OCI-LY3 (cell line): ENCODE measurements at regions not wholly inside any gene's neighbourhood (a gene's known extent, or its start where the extent isn't known, plus 50 kb on each side); places are given as distances from the start of the nearest gene placed in this dataset.

Source experiments
- H2AFZ ChIP-seq: fragments of 200-600, 300-600 bp; shearing (Covaris generic); 2 replicates; pipeline ENCODE4 v1.6.0; 2014; ENCODE audit warnings: antibody characterized with exemption, low read depth, low read length
- H3K27ac ChIP-seq: fragments of 200-600, 300-600 bp; sonication (generic); 2 replicates; pipeline ENCODE4 v1.5.1; 2014; ENCODE audit warnings: mild to moderate bottlenecking, low read length, moderate library complexity, mixed read lengths
- H3K27me3 ChIP-seq: fragments of 200-600, 300-600 bp; sonication (generic); 2 replicates; pipeline ENCODE4 v1.6.1; 2014; ENCODE audit warnings: low read depth, low read length, mixed read lengths
- H3K36me3 ChIP-seq: fragments of 200-600, 300-600 bp; sonication (generic); replicated peaks from 2 replicates; pipeline ENCODE3; 2014; ENCODE audit warnings: low read depth, low read length, mixed read lengths
- H3K4me1 ChIP-seq: fragments of 300-600, 200-600 bp; sonication (generic); 2 replicates; pipeline ENCODE4 v1.6.1; 2014; ENCODE audit warnings: low read length, mixed read lengths
- H3K4me2 ChIP-seq: fragments of 200-600, 300-600 bp; sonication (generic); 2 replicates; pipeline ENCODE4 v1.6.1; 2014; ENCODE audit warnings: low read length, mixed read lengths
- H3K4me3 ChIP-seq: fragments of 300-600, 200-600 bp; sonication (generic); 2 replicates; pipeline ENCODE4 v1.5.1; 2014; ENCODE audit warnings: antibody characterized with exemption, mild to moderate bottlenecking, low read length, moderate library complexity
- H3K79me2 ChIP-seq: fragments of 300-600, 200-600 bp; shearing (Covaris generic); 2 replicates; pipeline ENCODE4 v1.6.1; 2014; ENCODE audit warnings: mild to moderate bottlenecking, low read length, mixed read lengths
- H3K9ac ChIP-seq: fragments of 300-600, 200-600 bp; shearing (Covaris generic); 2 replicates; pipeline ENCODE4 v1.6.0; 2014; ENCODE audit warnings: mild to moderate bottlenecking, low read length, moderate library complexity
- H3K9me3 ChIP-seq: fragments of 200-600, 300-600 bp; shearing (Covaris generic); 2 replicates; pipeline ENCODE4 v1.6.1; 2014; ENCODE audit warnings: low read length, mixed read lengths; ENCODE audit not compliant: insufficient read depth
- H4K20me1 ChIP-seq: fragments of 200-600, 300-600 bp; sonication (generic); 2 replicates; pipeline ENCODE4 v1.6.1; 2016; ENCODE audit warnings: low read length, mixed read lengths; ENCODE audit not compliant: insufficient read depth
- EZH2phosphoT487 ChIP-seq: fragments of 200-600 bp; shearing (Covaris generic); IDR thresholded peaks from 2 replicates; pipeline ENCODE4 v1.6.1; 2018; ENCODE audit warnings: antibody characterized with exemption, mixed run types, low read depth
- TF ChIP-seq, protein P1 (sequence below): fragments of 200-600, 300-600 bp; sonication (generic); IDR thresholded peaks from 2 replicates; pipeline ENCODE4 v1.5.1; 2014; ENCODE audit warnings: antibody characterized with exemption, low read length, low read depth

DNA sequence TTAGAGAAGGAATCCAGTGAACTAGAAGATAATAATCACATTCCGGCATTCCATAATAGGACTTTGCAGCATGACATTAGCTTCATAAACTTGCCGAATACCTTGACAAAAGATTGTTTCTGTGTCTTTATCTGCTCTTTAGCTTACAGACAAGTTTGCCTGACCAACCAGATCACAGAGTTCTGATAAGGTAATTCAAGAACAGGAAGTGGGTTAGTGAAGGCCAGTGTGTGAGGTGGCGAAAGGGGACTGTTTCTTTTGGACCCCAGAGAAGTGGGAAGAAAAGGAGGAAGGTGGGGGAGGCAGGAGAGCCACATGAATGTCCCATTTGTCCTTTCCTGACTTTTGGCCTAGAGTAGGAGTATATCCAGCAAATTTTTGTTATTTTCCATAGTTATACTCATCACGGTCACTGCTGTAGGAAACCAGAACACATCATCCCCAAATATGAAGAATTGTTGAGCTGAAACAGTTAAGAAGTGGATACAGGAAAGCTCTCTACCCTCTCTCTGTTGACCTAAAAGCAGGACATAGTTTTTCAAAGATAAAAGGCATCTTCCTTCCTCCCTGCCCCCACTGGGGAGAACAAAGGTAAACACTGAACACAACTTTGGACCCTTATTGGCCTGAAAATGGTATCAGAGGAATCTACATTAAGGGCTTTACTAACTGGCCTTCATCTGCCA is 72.4 kb upstream of the TNFAIP3 start:
- TF ChIP-seq, protein P1, sequence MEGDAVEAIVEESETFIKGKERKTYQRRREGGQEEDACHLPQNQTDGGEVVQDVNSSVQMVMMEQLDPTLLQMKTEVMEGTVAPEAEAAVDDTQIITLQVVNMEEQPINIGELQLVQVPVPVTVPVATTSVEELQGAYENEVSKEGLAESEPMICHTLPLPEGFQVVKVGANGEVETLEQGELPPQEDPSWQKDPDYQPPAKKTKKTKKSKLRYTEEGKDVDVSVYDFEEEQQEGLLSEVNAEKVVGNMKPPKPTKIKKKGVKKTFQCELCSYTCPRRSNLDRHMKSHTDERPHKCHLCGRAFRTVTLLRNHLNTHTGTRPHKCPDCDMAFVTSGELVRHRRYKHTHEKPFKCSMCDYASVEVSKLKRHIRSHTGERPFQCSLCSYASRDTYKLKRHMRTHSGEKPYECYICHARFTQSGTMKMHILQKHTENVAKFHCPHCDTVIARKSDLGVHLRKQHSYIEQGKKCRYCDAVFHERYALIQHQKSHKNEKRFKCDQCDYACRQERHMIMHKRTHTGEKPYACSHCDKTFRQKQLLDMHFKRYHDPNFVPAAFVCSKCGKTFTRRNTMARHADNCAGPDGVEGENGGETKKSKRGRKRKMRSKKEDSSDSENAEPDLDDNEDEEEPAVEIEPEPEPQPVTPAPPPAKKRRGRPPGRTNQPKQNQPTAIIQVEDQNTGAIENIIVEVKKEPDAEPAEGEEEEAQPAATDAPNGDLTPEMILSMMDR: no peak
- no peak for TF ChIP-seq EZH2phosphoT487
- no peaks in the 10 kb centered on the region for H3K36me3 ChIP-seq
- H3K4me3 ChIP-seq: no peak overlapping the region
- no peaks in the 10 kb centered on the region for H3K9me3 ChIP-seq
- H3K27ac ChIP-seq: no peak overlapping the region
- H3K9ac ChIP-seq: no peak overlapping the region
- H3K4me1 ChIP-seq: peaks cover 66% of the 10 kb centered on the region
- no peaks in the 10 kb centered on the region for H4K20me1 ChIP-seq
- H3K79me2 ChIP-seq: no peaks in the 10 kb centered on the region
- H2AFZ ChIP-seq: 0 out of 2 replicates have a peak overlapping the region, but pooled peaks have one; percentile 14
- no peaks in the 10 kb centered on the region for H3K27me3 ChIP-seq
- H3K4me2 ChIP-seq: 0 out of 2 replicates have a peak overlapping the region, but pooled peaks have one; percentile 14

DNA sequence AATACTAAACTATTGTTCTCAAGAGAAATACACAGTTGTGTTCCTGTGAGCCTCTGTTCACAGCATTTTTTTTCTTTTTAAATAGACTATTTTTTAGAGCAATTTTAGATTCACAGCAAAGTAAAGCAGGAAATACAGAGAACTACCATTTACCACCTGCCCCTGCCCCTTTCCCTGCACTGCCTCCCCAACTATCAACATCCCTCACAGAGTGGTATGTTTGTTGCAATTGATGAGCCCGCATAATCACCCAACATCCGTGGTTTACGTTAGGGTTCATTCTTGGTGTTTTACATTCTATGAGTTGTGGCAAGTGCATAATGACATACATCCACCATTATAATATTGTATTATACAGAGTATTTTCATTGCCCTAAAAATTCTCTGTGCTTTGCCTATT is 71.6 kb upstream of the TNFAIP3 start:
- no peak overlapping the region for H3K4me2 ChIP-seq
- TF ChIP-seq EZH2phosphoT487: no peak
- TF ChIP-seq, protein P1: no peak
- H3K36me3 ChIP-seq: no peaks in the 10 kb centered on the region
- H4K20me1 ChIP-seq: no peaks in the 10 kb centered on the region
- no peak overlapping the region for H2AFZ ChIP-seq
- H3K4me3 ChIP-seq: no peak overlapping the region
- 0 out of 2 replicates have a peak, but pooled peaks cover 3% of the 10 kb centered on the region for H3K79me2 ChIP-seq
- peaks cover 66% of the 10 kb centered on the region for H3K4me1 ChIP-seq
- H3K9ac ChIP-seq: no peak overlapping the region
- H3K27ac ChIP-seq: no peak overlapping the region
- H3K9me3 ChIP-seq: no peaks in the 10 kb centered on the region
- H3K27me3 ChIP-seq: no peaks in the 10 kb centered on the region

GRCh38 chr6:137798261-137798660 is 68.8 kb upstream of the TNFAIP3 start:
- 0 out of 2 replicates have a peak, but pooled peaks cover 3% of the 10 kb centered on the region for H3K79me2 ChIP-seq
- H3K36me3 ChIP-seq: no peaks in the 10 kb centered on the region
- no peak for TF ChIP-seq EZH2phosphoT487
- 0 out of 2 replicates have a peak overlapping the region, but pooled peaks have one; percentile 11 for H3K4me2 ChIP-seq
- no peak overlapping the region for H3K9ac ChIP-seq
- H2AFZ ChIP-seq: no peak overlapping the region
- peaks cover 56% of the 10 kb centered on the region for H3K4me1 ChIP-seq
- no peaks in the 10 kb centered on the region for H3K27me3 ChIP-seq
- H3K9me3 ChIP-seq: no peaks in the 10 kb centered on the region
- H3K27ac ChIP-seq: no peak overlapping the region
- no peak overlapping the region for H3K4me3 ChIP-seq
- no peaks in the 10 kb centered on the region for H4K20me1 ChIP-seq

DNA sequence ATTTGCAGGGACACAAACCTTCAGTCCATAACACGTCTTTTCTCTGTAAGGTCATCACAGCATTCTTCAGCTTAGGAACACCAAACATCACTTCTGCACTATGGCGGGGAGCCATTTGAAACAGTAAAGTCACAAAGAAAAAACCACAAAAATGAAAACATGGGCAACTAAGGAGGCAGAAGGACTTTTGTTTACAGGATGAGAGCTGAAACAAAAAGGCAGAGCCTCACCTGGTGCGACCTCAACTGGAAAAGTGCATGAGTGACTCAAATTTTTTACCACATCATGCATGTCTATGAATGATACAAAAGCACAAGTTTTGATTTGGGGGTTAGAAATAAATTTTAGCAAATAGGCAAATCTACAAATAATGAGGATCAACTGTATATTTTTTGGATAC is 68.2 kb upstream of the TNFAIP3 start:
- Histone ChIP-seq H3K9me3 (no peaks in the 10 kb centered on the region), H3K36me3 (no peaks in the 10 kb centered on the region), H2AFZ (no peak overlapping the region), H3K27ac (no peak overlapping the region), H3K4me3 (no peak overlapping the region), H3K4me2 (no peak overlapping the region), H3K9ac (no peak overlapping the region), H3K79me2 (0 out of 2 replicates have a peak, but pooled peaks cover 3% of the 10 kb centered on the region), H3K27me3 (no peaks in the 10 kb centered on the region), H3K4me1 (peaks cover 53% of the 10 kb centered on the region), H4K20me1 (no peaks in the 10 kb centered on the region)
- TF ChIP-seq, protein P1: no peak
- TF ChIP-seq EZH2phosphoT487: no peak
